NCI-H460 (cell line): ENCODE measurements at regions not wholly inside any gene's neighbourhood (a gene's known extent, or its start where the extent isn't known, plus 50 kb on each side); places are given as distances from the start of the nearest gene placed in this dataset.
"Not testable (repeated sequence)": the region's sequence is repeated elsewhere in the genome, so short reads cannot be mapped to it uniquely, and the experiment has no call there.

Experiments used
- DNase-seq: peaks from one replicate; pipeline ENCODE4 v3.0.0-alpha.2; 2016; ENCODE audit warnings: low read depth; ENCODE audit errors: extremely low read depth

GRCh38 chr10:108082596-108082995, 918.1 kb upstream of the SORCS1 start:
- DNase-seq: no peak

GRCh38 chr10:108078263-108078662, 913.8 kb upstream of the SORCS1 start:
- no peak for DNase-seq

- no peak for DNase-seq
Measured at GRCh38 chr10:108072466-108072865, 908.0 kb upstream of the SORCS1 start.

GRCh38 chr10:108070789-108071188, 906.3 kb upstream of the SORCS1 start:
- no peak for DNase-seq

- no peak for DNase-seq
Measured at GRCh38 chr10:108069096-108069495, 904.6 kb upstream of the SORCS1 start.

- DNase-seq: no peak
Measured at GRCh38 chr10:108064746-108065260, 900.3 kb upstream of the SORCS1 start.

GRCh38 chr10:108060246-108060645, 895.7 kb upstream of the SORCS1 start:
- no peak for DNase-seq

- no peak for DNase-seq
Measured at GRCh38 chr10:108055506-108055905, 891.0 kb upstream of the SORCS1 start.

GRCh38 chr10:108052981-108053380, 888.5 kb upstream of the SORCS1 start:
- no peak for DNase-seq

- no peak for DNase-seq
Measured at GRCh38 chr10:108051218-108051617, 886.7 kb upstream of the SORCS1 start.

GRCh38 chr10:108050626-108051025, 886.1 kb upstream of the SORCS1 start:
- no peak for DNase-seq

- DNase-seq: no peak
Measured at GRCh38 chr10:108049668-108050067, 885.2 kb upstream of the SORCS1 start.

GRCh38 chr10:108048898-108049297, 884.4 kb upstream of the SORCS1 start:
- DNase-seq: no peak

- DNase-seq: no peak
Measured at GRCh38 chr10:108039821-108040584, 875.5 kb upstream of the SORCS1 start.

GRCh38 chr10:108037061-108037460, 872.6 kb upstream of the SORCS1 start:
- no peak for DNase-seq

- no peak for DNase-seq
Measured at GRCh38 chr10:108036265-108036664, 871.8 kb upstream of the SORCS1 start.

- DNase-seq: no peak
Measured at GRCh38 chr10:108034829-108035228, 870.3 kb upstream of the SORCS1 start.

GRCh38 chr10:108033518-108033917, 869.0 kb upstream of the SORCS1 start:
- not testable (repeated sequence) for DNase-seq

- no peak for DNase-seq
Measured at GRCh38 chr10:108031505-108031904, 867.0 kb upstream of the SORCS1 start.

- no peak for DNase-seq
Measured at GRCh38 chr10:108014902-108015177, 850.3 kb upstream of the SORCS1 start.

GRCh38 chr10:108014145-108014901, 849.8 kb upstream of the SORCS1 start:
- DNase-seq: no peak

- no peak for DNase-seq
Measured at GRCh38 chr10:108005627-108006026, 841.1 kb upstream of the SORCS1 start.
